ENCODE measurements at regions not wholly inside any gene's neighbourhood (a gene's known extent, or its start where the extent isn't known, plus 50 kb on each side); places are given as distances from the start of the nearest gene placed in this dataset.

- H3K36me3 ChIP-seq (ENCODE audit: control insufficient read depth, insufficient read depth, low read length), result no peaks in the 10 kb centered on the region
- H3K27ac ChIP-seq (ENCODE audit: low read depth, low read length), result no peak overlapping the region
- H3K4me3 ChIP-seq (ENCODE audit: low read depth, low read length), result no peak overlapping the region
- no peaks in the 10 kb centered on the region for H3K4me1 ChIP-seq (ENCODE audit: control insufficient read depth, insufficient read depth, low read length)
- H3K9ac ChIP-seq (ENCODE audit: low read depth, low read length), result no peak overlapping the region
- no peaks in the 10 kb centered on the region for H3K27me3 ChIP-seq (ENCODE audit: control insufficient read depth, insufficient read depth, low read length)
- peaks cover 12% of the 10 kb centered on the region for H3K9me3 ChIP-seq (ENCODE audit: control insufficient read depth, insufficient read depth, low read length)
These were observed 684.5 kb downstream of the PDHA2 start for GRCh38 chr4:96524311-96524875.

- H3K27me3 ChIP-seq (ENCODE audit: control insufficient read depth, insufficient read depth, low read length), result no peaks in the 10 kb centered on the region
- no peaks in the 10 kb centered on the region for H3K36me3 ChIP-seq (ENCODE audit: control insufficient read depth, insufficient read depth, low read length)
- no peak overlapping the region for H3K4me3 ChIP-seq (ENCODE audit: low read depth, low read length)
- peaks cover 9% of the 10 kb centered on the region for H3K9me3 ChIP-seq (ENCODE audit: control insufficient read depth, insufficient read depth, low read length)
- H3K27ac ChIP-seq (ENCODE audit: low read depth, low read length), result no peak overlapping the region
- H3K4me1 ChIP-seq (ENCODE audit: control insufficient read depth, insufficient read depth, low read length), result no peaks in the 10 kb centered on the region
- no peak overlapping the region for H3K9ac ChIP-seq (ENCODE audit: low read depth, low read length)
These were observed 686.0 kb downstream of the PDHA2 start for GRCh38 chr4:96525898-96526297.

GRCh38 chr4:96526625-96527024 lies 686.7 kb downstream of the PDHA2 start:
- Histone ChIP-seq H3K4me3 (ENCODE audit: low read depth, low read length) (no peak overlapping the region), H3K4me1 (ENCODE audit: control insufficient read depth, insufficient read depth, low read length) (no peaks in the 10 kb centered on the region), H3K27ac (ENCODE audit: low read depth, low read length) (no peak overlapping the region), H3K9ac (ENCODE audit: low read depth, low read length) (no peak overlapping the region), H3K9me3 (ENCODE audit: control insufficient read depth, insufficient read depth, low read length) (peaks cover 4% of the 10 kb centered on the region; the same call in 1 of the 2 replicates), H3K27me3 (ENCODE audit: control insufficient read depth, insufficient read depth, low read length) (no peaks in the 10 kb centered on the region), H3K36me3 (ENCODE audit: control insufficient read depth, insufficient read depth, low read length) (no peaks in the 10 kb centered on the region)

- Histone ChIP-seq H3K9ac (ENCODE audit: low read depth, low read length) (no peak overlapping the region), H3K36me3 (ENCODE audit: control insufficient read depth, insufficient read depth, low read length) (no peaks in the 10 kb centered on the region), H3K4me3 (ENCODE audit: low read depth, low read length) (no peak overlapping the region), H3K4me1 (ENCODE audit: control insufficient read depth, insufficient read depth, low read length) (no peaks in the 10 kb centered on the region), H3K27me3 (ENCODE audit: control insufficient read depth, insufficient read depth, low read length) (no peaks in the 10 kb centered on the region), H3K27ac (ENCODE audit: low read depth, low read length) (no peak overlapping the region), H3K9me3 (ENCODE audit: control insufficient read depth, insufficient read depth, low read length) (no peaks in the 10 kb centered on the region)
These were observed 691.9 kb downstream of the PDHA2 start for GRCh38 chr4:96531836-96532235.

GRCh38 chr4:96543346-96543745 lies 703.5 kb downstream of the PDHA2 start:
- H3K4me1 ChIP-seq (ENCODE audit: control insufficient read depth, insufficient read depth, low read length), result no peaks in the 10 kb centered on the region
- no peaks in the 10 kb centered on the region for H3K9me3 ChIP-seq (ENCODE audit: control insufficient read depth, insufficient read depth, low read length)
- no peak overlapping the region for H3K9ac ChIP-seq (ENCODE audit: low read depth, low read length)
- no peaks in the 10 kb centered on the region for H3K36me3 ChIP-seq (ENCODE audit: control insufficient read depth, insufficient read depth, low read length)
- H3K4me3 ChIP-seq (ENCODE audit: low read depth, low read length), result no peak overlapping the region
- no peaks in the 10 kb centered on the region for H3K27me3 ChIP-seq (ENCODE audit: control insufficient read depth, insufficient read depth, low read length)
- no peak overlapping the region for H3K27ac ChIP-seq (ENCODE audit: low read depth, low read length)

- H3K27me3 ChIP-seq (ENCODE audit: control insufficient read depth, insufficient read depth, low read length), result no peaks in the 10 kb centered on the region
- no peak overlapping the region for H3K9ac ChIP-seq (ENCODE audit: low read depth, low read length)
- no peak overlapping the region for H3K4me3 ChIP-seq (ENCODE audit: low read depth, low read length)
- H3K9me3 ChIP-seq (ENCODE audit: control insufficient read depth, insufficient read depth, low read length), result no peaks in the 10 kb centered on the region
- H3K4me1 ChIP-seq (ENCODE audit: control insufficient read depth, insufficient read depth, low read length), result no peaks in the 10 kb centered on the region
- no peaks in the 10 kb centered on the region for H3K36me3 ChIP-seq (ENCODE audit: control insufficient read depth, insufficient read depth, low read length)
- no peak overlapping the region for H3K27ac ChIP-seq (ENCODE audit: low read depth, low read length)
These were observed 718.6 kb downstream of the PDHA2 start for GRCh38 chr4:96558466-96558865.

GRCh38 chr4:96566755-96567154 lies 726.9 kb downstream of the PDHA2 start:
- Histone ChIP-seq H3K36me3 (ENCODE audit: control insufficient read depth, insufficient read depth, low read length) (no peaks in the 10 kb centered on the region), H3K27me3 (ENCODE audit: control insufficient read depth, insufficient read depth, low read length) (no peaks in the 10 kb centered on the region), H3K27ac (ENCODE audit: low read depth, low read length) (no peak overlapping the region), H3K4me1 (ENCODE audit: control insufficient read depth, insufficient read depth, low read length) (no peaks in the 10 kb centered on the region), H3K9me3 (ENCODE audit: control insufficient read depth, insufficient read depth, low read length) (no peaks in the 10 kb centered on the region), H3K4me3 (ENCODE audit: low read depth, low read length) (no peak overlapping the region), H3K9ac (ENCODE audit: low read depth, low read length) (no peak overlapping the region)

- Histone ChIP-seq H3K9me3 (ENCODE audit: control insufficient read depth, insufficient read depth, low read length) (no peaks in the 10 kb centered on the region), H3K27me3 (ENCODE audit: control insufficient read depth, insufficient read depth, low read length) (no peaks in the 10 kb centered on the region), H3K4me1 (ENCODE audit: control insufficient read depth, insufficient read depth, low read length) (no peaks in the 10 kb centered on the region), H3K4me3 (ENCODE audit: low read depth, low read length) (no peak overlapping the region), H3K27ac (ENCODE audit: low read depth, low read length) (no peak overlapping the region), H3K36me3 (ENCODE audit: control insufficient read depth, insufficient read depth, low read length) (no peaks in the 10 kb centered on the region), H3K9ac (ENCODE audit: low read depth, low read length) (no peak overlapping the region)
These were observed 745.4 kb downstream of the PDHA2 start for GRCh38 chr4:96585304-96585703.

GRCh38 chr4:96593422-96593821 lies 753.5 kb downstream of the PDHA2 start:
- no peaks in the 10 kb centered on the region for H3K36me3 ChIP-seq (ENCODE audit: control insufficient read depth, insufficient read depth, low read length)
- no peaks in the 10 kb centered on the region for H3K9me3 ChIP-seq (ENCODE audit: control insufficient read depth, insufficient read depth, low read length)
- H3K27ac ChIP-seq (ENCODE audit: low read depth, low read length), result no peak overlapping the region
- no peak overlapping the region for H3K9ac ChIP-seq (ENCODE audit: low read depth, low read length)
- H3K4me1 ChIP-seq (ENCODE audit: control insufficient read depth, insufficient read depth, low read length), result no peaks in the 10 kb centered on the region
- no peak overlapping the region for H3K4me3 ChIP-seq (ENCODE audit: low read depth, low read length)
- no peaks in the 10 kb centered on the region for H3K27me3 ChIP-seq (ENCODE audit: control insufficient read depth, insufficient read depth, low read length)

GRCh38 chr4:96598465-96598864 lies 758.6 kb downstream of the PDHA2 start:
- Histone ChIP-seq H3K9ac (ENCODE audit: low read depth, low read length) (no peak overlapping the region), H3K9me3 (ENCODE audit: control insufficient read depth, insufficient read depth, low read length) (no peaks in the 10 kb centered on the region), H3K4me1 (ENCODE audit: control insufficient read depth, insufficient read depth, low read length) (peaks cover 18% of the 10 kb centered on the region), H3K36me3 (ENCODE audit: control insufficient read depth, insufficient read depth, low read length) (no peaks in the 10 kb centered on the region), H3K27me3 (ENCODE audit: control insufficient read depth, insufficient read depth, low read length) (no peaks in the 10 kb centered on the region), H3K27ac (ENCODE audit: low read depth, low read length) (no peak overlapping the region), H3K4me3 (ENCODE audit: low read depth, low read length) (no peak overlapping the region)

GRCh38 chr4:96599752-96600151 lies 759.9 kb downstream of the PDHA2 start:
- H3K27me3 ChIP-seq (ENCODE audit: control insufficient read depth, insufficient read depth, low read length), result no peaks in the 10 kb centered on the region
- H3K4me3 ChIP-seq (ENCODE audit: low read depth, low read length), result no peak overlapping the region
- no peak overlapping the region for H3K27ac ChIP-seq (ENCODE audit: low read depth, low read length)
- no peaks in the 10 kb centered on the region for H3K36me3 ChIP-seq (ENCODE audit: control insufficient read depth, insufficient read depth, low read length)
- H3K4me1 ChIP-seq (ENCODE audit: control insufficient read depth, insufficient read depth, low read length), result peaks cover 18% of the 10 kb centered on the region
- H3K9ac ChIP-seq (ENCODE audit: low read depth, low read length), result no peak overlapping the region
- H3K9me3 ChIP-seq (ENCODE audit: control insufficient read depth, insufficient read depth, low read length), result no peaks in the 10 kb centered on the region

- Histone ChIP-seq H3K4me3 (ENCODE audit: low read depth, low read length) (no peak overlapping the region), H3K27me3 (ENCODE audit: control insufficient read depth, insufficient read depth, low read length) (no peaks in the 10 kb centered on the region), H3K9ac (ENCODE audit: low read depth, low read length) (no peak overlapping the region), H3K27ac (ENCODE audit: low read depth, low read length) (no peak overlapping the region), H3K4me1 (ENCODE audit: control insufficient read depth, insufficient read depth, low read length) (peaks cover 18% of the 10 kb centered on the region), H3K9me3 (ENCODE audit: control insufficient read depth, insufficient read depth, low read length) (no peaks in the 10 kb centered on the region), H3K36me3 (ENCODE audit: control insufficient read depth, insufficient read depth, low read length) (no peaks in the 10 kb centered on the region)
These were observed 762.8 kb downstream of the PDHA2 start for GRCh38 chr4:96602661-96603060.

Measured in HUES48 (cell line).